Renal pelvis (tissue), 1 donor: ENCODE measurements at regions not wholly inside any gene's neighbourhood (a gene's known extent, or its start where the extent isn't known, plus 50 kb on each side); places are given as distances from the start of the nearest gene placed in this dataset.
A peak's percentile ranks its signal among the peaks of the same experiment; 100 is the strongest.
"Not testable (repeated sequence)": the region's sequence is repeated elsewhere in the genome, so short reads cannot be mapped to it uniquely, and the experiment has no call there.

Experiments used
- DNase-seq: peaks from one replicate; pipeline ENCODE4 v3.0.0-alpha.2; 2013

DNA sequence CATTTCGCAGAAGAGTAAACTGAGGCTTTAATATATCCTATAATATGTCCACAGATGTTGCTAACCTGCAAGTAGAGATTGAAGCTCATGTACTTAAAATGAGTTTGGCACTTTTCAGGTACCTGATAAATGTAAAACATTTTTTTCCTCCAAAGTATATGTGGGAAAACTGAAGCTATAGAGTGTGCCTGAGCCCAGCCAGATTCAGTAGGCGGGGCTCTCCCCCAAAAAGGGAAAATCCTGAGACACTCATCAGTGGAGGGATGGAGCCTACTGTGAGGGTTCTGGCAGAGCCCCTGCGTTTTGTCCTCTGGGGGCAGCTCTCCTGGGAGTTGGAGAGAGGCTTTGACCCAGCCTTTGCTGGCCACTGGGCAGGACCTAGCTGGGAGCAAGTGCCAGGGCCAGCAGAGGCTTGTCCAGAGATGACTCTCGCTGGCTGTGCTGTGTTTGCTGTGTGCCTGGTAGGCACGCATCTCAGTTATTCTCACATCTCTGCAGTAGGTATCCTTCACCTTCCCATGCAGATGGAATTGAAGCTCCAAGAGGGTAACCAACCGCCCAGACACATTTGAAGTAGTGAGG, 81.1 kb upstream of the SPRY4 start:
- DNase-seq, result no peak

DNA sequence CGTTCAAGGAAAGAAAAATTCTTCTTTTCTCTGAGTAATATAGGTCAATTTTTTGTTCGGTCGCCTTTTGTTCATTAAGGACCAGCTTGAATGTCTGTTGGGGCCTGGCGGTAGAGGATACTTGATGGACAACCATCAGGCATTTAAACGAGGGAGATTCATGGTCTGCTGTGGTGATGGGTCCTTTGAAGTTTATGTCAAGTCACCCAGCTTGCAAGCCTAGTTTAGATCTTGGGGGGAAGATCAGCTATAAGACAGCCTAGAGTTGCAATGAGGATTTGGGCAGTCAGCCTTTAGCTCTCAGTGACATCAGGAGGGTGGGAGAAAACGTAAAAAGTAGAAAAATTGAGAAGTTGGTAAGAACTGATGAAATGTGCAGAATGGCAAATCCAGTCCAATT, 80.2 kb upstream of the SPRY4 start:
- no peak for DNase-seq

DNA sequence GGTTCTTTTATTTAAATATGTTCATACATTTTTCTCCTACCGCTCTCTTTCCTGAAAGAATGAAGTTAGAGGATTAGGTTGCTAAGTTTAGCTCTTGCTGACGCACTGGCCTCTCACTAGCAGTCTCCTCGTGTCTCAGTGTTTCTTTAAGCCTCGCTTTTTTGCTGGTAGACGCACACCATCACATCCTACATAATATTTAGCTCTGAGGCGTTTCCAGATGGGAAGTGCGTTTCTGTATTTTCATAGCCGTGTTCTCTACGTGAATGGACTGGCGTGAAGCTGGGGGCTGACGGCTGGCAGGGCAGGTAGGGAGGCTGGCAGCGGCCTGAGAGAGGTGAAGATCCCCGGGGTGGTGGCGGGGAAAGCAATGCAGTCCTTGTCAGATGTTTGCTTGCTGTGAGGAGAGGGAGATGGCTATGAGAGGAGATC, 79.2 kb upstream of the SPRY4 start:
- DNase-seq, result no peak

DNA sequence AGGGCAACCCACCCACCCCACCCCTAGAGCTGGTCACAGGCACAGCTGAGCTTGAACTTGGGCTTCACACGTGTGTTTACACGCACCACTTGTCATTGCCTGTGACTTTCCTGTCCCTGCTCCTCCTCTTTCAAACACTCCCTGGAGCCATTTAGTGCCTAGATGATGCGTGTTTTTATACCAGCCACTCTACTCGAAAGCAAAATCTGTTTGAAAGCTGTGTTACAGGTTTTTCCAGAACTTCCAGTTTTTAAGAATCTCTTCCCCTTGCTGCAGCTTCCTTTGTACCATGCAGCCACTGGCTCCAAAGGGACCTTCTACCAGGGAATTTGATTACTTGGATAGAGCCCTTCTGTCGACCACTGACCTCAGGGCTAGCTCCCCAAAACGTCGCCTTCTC, 78.8 kb upstream of the SPRY4 start:
- DNase-seq, result peak; percentile 79

DNA sequence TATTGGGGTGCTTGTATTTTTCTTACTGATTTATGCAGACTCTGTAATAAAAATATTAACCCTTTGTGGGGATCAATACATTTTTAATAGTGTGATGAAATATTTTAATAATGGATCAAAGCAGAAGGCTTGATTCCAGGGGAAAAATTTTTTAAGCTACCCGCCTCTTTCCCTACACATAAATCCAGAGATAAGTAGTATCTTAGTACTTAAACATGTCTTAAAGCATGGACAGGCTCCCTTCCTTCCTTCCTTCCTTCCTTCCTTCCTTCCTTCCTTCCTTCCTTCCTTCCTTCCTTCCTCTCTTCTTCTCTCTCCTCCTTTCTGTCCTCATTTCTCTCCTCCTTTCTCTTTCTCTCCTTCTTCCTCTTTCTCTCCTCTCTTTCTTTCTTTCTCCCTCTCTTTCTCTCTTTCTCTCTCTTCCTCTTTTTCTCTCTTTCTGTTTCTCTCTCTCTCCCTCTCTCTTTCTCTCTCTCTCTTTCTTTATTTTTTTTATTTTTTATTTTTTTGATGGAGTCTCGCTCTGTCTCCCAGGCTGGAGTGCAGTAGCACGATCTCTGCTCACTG, 78.0 kb upstream of the SPRY4 start:
- no peak for DNase-seq

DNA sequence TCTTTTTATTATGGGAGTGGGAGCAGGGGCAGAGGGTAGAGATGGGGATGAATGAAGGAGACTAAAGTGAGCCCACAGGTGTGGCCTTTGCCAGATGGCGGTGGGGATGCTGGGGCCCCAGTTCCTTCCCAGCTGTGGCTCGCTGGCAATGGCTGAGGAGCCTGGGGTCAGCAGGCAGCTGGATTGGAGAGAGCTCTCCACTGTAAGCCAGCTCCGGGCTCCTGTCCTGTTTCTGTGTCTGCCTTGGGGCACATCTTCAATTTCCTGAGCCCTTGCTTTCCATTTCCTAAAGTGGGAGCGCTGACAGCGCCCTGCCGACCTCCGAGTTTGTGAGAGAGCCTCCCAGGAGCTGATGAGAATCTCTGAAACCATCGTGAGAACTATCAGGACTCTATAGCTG, 75.6 kb upstream of the SPRY4 start:
- no peak for DNase-seq

DNA sequence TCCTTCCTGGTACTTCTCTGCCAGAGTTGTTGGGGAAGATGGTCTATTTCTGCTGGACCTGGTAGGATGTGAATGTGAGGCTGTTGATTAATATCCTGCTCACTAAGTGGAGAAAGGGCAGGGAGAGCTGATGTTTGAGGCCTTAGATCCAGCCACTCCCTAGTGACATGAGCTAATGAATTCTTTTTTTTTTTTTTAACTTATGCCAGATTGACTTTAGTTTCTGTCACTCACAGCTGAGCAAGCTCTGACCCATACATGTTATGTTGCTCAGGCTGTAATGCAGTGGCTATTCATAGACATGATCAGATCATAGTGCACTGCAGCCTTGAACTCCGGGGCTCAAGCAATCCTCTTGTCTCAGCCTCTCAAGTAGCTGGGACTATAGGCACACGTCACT, 75.1 kb upstream of the SPRY4 start:
- DNase-seq, result no peak

DNA sequence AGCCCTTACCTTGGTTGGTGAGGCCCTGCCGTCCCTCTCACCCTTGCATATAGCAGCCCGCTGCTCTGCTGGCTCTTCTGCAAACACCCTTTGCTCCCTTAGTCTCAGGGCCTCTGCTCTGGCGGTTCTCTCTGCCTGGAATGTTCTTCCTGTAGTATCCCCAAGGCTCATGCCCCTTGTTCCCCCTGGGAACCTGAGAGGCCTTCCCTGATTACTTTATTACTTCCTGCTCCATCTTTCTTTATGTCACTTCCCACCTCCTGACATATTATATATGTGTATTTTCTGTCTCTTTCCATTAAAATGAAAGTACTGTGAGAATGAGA, 73.9 kb upstream of the SPRY4 start:
- DNase-seq, result no peak

DNA sequence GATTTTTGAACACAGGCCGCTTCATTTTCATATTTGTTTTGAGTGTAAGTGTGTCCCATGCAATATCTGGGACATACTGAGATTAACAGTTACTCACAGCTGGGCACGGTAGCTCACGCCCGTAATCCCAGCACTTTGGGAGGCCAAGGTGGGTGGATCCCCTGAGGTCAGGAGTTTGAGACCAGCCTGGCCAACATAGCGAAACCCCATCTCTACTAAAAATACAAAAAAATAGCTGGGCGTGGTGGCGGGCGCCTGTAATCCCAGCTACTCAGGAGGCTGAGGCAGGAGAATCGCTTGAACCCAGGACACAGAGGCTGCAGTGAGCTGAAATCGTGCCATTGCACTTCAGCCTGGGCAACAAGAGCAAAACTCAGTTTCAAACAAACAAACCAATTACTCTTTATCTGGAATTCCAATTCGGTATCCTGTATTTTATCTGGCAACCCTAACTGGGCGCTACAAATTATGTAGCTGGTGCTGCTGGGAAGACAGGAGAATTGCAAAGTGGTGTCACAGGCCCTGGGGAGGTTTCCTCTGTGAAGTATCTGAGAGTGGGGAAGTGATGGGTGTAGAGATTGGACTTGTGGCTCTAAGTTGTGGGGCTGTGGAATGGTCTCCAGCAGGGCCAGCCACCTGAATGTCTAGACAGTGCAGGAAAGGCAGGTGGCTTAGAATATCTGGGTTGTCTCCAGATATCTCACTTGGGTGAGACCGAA, 73.3 kb upstream of the SPRY4 start:
- not testable (repeated sequence) for DNase-seq

DNA sequence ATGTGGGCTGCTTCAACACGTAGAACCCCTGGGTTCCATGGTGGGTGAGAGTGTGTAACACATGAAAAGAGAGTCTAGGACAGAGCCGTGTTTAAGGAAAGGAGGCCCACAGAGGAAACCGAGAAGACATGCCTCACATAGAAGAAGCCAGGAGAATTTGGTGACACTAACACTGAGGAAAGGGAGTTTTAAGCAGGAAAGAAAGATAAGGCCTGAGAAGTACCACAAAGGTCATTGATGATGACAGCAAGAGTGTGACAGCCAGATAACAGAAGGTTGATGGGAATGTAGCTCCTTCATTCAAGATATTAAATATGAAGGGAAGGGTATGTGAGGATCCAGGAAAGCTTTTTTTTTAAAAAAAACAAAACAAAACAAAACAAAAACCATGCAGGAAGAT, 72.4 kb upstream of the SPRY4 start:
- DNase-seq, result no peak

DNA sequence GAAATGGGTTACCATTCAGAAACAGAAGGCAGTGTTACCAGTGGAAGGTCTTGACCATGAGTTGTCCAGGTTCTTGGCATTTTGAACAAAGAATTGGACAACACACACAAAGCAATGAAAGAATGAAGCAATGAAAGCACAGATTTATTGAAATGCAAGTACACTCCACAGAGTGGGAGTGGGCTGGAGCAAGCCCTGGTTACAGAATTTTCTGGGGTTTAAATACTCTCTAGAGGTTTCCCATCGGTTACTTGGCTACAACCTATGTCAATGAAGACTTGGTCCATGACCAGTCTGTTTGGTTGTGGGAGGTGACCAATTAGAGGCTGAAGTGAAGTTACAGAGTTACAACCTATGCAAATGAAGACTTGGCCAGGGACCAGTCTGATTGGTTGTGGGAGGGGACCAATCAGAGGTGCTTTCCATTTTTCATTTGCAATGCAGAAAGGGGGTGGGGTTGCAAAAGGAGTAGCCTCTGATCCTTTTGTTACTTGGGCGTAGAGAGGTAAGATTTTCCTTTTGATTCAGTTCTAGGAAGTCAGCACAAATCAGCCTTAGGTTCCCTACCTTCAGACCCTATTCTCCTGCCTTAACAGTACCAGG, 71.7 kb upstream of the SPRY4 start:
- no peak for DNase-seq

DNA sequence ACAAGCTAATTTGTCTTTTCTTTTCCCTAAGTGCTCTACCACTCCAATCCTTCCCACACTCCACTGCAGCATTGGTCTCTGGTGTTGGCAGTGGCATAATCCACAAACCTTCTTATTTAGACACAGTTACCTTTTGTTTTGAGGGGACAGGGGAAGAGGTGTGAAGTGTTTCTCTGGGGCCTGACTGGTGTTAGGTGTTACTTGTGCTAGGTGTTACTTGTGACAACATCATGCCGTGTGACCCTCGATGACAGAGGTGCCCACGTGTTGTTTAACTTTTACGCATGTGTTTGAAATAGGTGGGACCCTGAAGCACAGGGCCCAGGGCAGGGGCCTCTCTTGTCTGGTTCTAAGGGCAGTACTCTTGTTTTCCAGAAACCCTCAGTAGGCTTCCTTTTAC, 70.5 kb upstream of the SPRY4 start:
- no peak for DNase-seq

DNA sequence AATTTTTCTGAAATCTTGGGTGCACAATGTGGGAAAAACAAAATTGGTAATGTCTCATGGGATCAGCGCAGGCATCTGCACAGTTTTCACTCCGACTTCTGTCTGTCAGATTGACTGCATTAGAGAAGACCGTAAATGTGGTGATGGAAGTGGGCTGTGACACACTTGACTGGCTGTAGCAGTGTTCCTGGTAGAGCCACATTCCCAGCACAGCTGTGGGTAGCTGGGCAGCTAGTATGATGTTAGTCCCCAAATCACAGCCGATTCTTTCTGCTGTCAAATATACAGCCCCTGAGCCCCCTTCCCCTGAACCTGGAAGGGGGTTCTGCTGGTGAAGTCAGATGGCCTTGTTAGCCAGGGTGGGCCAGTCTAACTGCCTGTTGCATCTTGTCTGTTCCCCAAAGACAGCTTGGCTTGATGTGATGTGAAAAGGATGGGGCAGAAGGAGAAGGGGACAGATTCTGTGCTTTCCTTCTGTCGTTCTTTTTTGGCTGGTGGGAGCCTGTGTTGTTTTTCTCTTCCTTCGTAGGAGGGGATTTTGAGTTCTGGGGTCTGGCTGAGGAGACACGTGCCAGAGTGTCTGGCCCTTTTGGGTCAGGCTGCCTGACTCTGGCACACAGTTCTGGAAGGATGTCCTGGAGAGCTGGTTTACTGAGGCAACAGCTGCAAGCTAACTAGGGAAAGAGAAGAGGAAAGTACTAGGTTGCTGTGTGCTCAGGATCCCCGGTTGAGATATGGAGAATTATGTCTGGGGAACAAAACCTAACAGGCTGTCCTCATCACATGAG, 66.4 kb upstream of the SPRY4 start:
- DNase-seq, result no peak

DNA sequence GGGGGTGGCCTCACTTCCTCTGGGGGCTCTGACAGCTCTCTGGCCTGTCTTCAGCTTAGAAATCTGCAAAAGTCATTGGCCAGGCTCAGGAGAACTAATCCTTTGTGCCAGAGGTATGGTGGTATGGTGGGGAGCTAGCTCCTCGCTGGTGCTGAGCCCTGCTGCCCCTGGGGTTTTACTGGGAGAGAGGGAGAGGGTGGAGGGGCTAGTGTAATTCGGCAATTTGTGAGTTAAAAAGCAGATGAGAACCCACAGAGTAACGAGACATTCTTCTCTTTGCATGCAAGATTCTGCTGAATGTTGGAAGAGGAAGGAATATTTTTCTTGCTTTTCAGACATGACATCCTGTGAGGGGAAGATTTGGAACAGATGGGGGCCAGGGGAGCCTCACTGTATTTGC, 65.5 kb upstream of the SPRY4 start:
- DNase-seq, result no peak

DNA sequence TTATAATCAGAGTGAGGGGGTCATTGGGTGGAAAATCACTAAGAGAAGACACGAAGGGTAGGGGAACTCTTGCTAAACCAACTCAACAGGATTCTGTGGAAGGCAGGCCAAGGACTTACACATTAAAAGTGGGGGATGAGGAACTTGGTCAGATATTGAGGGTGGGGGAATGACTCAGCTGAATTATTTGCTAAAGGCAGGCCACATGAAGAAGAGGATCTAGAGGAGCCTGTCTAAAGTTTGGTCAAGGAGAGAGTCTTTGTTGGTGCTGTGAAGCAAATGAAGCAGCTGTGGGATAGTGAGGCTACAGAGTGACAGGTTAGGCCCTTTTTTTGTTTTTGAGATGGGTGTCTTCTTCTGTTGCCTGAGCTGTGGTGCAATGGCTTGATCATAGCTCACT, 63.9 kb upstream of the SPRY4 start:
- DNase-seq, result no peak

DNA sequence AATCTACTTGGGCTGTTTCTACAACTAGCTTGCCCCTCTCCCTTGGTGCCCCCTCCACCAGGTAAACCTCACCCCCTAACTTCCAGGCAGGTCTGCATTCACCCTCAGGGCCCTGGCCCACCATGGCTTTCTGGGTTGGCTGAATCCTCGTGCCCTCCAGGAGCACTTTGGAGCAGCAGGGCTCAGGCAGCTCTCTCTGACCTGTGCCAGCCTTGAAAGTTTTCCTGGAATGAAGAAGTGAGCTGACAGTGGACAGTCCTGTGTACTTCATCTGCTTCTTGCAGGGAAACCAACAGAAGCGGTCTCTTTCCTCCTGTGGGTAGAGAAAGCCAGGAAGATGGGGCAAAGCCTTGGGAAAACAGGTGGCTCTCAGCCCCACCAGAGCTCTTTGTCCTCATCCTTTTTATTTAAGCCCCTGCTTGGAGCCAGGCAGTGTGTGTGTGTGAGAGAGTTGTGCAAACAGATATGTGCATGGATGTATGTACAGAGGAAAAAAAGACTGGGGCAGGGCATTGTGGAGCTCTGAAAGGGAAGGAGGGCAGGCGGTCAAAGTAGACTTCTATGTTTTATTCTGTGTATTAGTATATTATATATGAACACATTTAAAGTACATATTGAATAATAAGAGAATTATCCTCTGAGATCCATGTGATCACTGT, 62.3 kb upstream of the SPRY4 start:
- DNase-seq, result no peak

DNA sequence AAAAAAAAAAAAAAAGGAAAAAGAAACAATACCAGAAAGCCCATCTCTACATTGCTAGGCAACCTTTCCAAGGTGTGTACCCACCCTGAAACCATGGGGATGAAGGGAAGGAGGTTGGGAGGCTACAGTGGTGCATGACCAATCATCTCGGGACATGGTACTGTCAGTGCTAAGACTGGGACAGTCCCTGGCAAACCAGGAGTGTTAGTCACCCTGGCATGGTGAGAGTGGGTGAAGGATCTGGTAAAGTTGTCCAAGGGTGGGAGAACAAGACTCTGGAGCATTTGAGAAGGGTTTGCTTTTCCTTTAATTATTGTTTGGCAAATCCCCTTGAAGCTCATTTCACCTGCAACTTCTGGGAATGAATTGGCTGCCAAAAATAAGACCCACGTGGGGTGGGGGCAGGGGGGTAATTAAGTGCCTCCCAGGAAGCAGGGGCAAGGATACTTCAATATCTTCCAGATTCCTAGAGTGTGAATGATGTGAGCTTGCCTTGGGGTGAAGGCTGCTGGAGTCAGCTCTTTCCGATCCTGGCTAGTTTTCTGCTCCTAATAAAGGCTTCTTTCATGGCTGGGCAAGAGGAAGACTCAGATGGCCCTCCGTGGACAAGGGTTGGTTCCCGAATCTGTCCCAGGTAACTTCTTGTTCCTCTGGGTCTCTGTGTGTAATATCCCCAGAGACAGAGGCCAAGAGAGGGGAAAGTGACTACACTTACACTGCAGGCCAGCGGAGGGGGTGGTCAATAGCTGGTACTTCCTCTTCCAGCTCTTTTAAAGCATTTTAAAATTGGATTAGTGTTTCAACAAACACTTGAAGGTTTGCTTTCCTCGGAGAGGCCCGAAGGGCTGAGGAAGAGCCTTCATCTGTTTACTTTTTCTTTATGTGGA, 61.6 kb upstream of the SPRY4 start:
- no peak for DNase-seq

DNA sequence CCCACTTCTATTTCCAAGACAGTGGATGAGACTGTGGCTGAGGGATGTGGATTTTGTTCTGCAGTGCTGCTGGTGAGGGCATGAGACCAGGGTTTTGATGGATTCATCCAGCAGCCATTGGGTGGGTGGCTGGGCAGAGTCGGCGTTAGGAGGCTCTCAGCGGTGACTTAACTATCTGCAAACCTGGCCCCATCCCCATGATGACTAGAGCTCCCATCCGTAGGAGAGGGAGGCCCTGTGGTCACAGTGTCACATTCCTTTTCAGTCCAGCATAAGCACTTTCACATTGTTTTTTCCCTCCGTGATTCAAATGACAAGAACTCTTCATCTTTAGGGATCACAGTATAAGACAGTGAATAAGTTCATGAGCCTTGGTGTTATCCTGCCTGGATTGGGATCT, 60.4 kb upstream of the SPRY4 start:
- no peak for DNase-seq

DNA sequence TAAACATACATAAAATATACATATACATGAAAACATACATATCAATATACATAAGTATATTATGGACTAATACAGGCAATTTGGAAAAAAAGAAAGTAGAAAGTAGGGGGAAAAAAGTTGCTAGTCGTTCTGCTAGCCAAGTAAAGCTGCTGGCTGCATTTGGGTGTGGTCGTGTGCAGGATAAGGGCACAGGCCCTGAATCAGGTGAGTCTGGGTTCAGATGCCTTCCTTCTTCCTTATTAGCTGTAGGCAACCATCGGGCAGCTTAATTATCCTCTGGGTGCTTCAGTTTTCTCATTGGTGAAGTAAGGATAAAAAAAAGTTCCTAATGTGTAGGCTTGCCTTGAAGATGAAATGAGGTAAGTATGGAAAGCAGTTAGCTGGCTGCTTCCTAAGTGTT, 59.2 kb upstream of the SPRY4 start:
- DNase-seq, result no peak

DNA sequence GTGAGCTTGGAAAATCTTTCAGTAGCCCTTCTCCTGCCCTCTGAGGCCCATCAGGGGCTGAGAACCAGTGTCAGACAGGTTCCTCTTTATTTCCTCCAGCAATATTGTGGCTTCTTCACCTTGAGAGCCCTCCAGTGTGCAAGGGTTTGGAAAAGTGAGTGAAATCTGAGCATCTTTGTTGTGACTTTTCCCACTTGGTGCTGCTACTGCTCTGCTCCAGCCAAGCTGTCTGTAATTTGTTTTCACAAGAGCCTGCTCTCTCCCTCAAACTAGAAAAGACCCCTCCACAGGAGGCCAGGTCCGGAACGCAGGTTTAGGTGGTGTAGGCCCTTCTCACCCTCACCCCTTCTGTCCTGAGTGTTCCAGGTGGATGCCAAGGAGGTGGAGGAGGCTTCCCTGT, 57.4 kb upstream of the SPRY4 start:
- DNase-seq, result no peak
